GM12892 (cell line): ENCODE measurements at regions not wholly inside any gene's neighbourhood (a gene's known extent, or its start where the extent isn't known, plus 50 kb on each side); places are given as distances from the start of the nearest gene placed in this dataset.

Source experiments
- POLR2A ChIP-seq: IDR thresholded peaks from 2 replicates; pipeline ENCODE4 v1.6.1; 2011; ENCODE audit warnings: low read depth, low read length, control low read depth
- POLR2AphosphoS5 ChIP-seq: IDR thresholded peaks from 2 replicates; pipeline ENCODE4 v1.6.1; 2011; ENCODE audit warnings: low read depth, low read length, control low read depth

DNA sequence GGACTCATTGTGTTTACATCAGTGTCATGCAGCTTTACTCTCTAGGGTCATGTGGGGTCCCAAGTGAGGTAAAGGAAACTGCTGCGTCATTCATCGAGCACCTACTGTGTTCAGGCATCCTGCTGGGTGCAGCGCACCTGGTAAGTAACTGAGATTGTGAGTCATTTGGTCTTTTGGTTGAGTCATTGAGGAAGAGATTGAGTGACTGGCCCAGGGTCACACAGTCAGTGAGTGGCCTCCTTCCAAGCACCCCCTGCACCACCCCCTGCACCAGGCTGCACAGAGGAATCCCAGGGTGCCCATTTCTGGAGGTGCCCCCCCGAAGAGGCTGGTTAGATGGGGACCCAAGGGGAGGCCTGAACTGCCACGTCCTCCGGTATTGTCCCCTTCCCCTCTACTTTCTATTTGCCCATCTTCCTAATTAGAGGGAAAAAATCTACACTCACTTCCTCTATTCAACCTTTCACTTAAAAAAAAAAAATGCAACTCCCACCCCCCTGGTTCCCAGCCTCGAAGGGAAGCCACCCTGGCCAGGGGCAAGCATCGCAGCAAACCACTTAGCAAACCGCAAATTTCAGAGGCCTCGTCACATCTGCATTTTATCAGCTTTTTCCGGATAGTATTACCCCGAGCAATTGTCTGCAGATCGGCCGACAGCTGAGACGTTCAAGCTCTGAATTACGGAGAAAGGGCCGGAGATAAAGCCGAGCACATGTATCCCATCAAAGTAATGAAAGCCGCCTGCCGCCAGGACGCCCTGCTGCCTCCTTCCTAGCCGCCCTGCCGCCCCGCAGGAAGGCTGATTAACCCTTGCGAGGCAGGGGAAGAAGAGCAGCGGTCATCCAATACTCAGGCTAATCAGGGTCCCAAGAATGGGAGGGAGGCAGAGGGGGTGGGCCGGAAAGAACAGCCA lies 96.3 kb upstream of the MSX1 start:
- no peak for TF ChIP-seq POLR2A
- peak; percentile 45; the same call in 1 of the 2 replicates for TF ChIP-seq POLR2AphosphoS5
